Fibroblast of gingiva (primary cell): ENCODE measurements at regions not wholly inside any gene's neighbourhood (a gene's known extent, or its start where the extent isn't known, plus 50 kb on each side); places are given as distances from the start of the nearest gene placed in this dataset.
"Not testable (repeated sequence)": the region's sequence is repeated elsewhere in the genome, so short reads cannot be mapped to it uniquely, and the experiment has no call there.

Experiments
- DNase-seq: peaks from one replicate; pipeline ENCODE4 v3.0.0-alpha.2; 2011; ENCODE audit warnings: low read depth

GRCh38 chr6:4259391-4259790 is 124.0 kb upstream of the ECI2 start:
- no peak for DNase-seq

- DNase-seq, result no peak
These were observed 123.4 kb upstream of the ECI2 start for GRCh38 chr6:4258733-4259132.

- DNase-seq, result no peak
These were observed 121.6 kb upstream of the ECI2 start for GRCh38 chr6:4256969-4257368.

GRCh38 chr6:4253604-4254231 is 118.3 kb upstream of the ECI2 start:
- DNase-seq, result peak; percentile 73

GRCh38 chr6:4252445-4252844 is 117.1 kb upstream of the ECI2 start:
- not testable (repeated sequence) for DNase-seq

- DNase-seq, result no peak
These were observed 115.3 kb upstream of the ECI2 start for GRCh38 chr6:4250645-4251044.

GRCh38 chr6:4243832-4244231 is 108.5 kb upstream of the ECI2 start:
- DNase-seq, result not testable (repeated sequence)

- DNase-seq, result no peak
These were observed 107.9 kb upstream of the ECI2 start for GRCh38 chr6:4243237-4243636.

GRCh38 chr6:4242601-4243000 is 107.2 kb upstream of the ECI2 start:
- no peak for DNase-seq

- DNase-seq, result no peak
These were observed 104.8 kb upstream of the ECI2 start for GRCh38 chr6:4240148-4240547.

GRCh38 chr6:4225161-4225872 is 89.9 kb upstream of the ECI2 start:
- no peak for DNase-seq

- DNase-seq, result no peak
These were observed 88.9 kb upstream of the ECI2 start for GRCh38 chr6:4224067-4224978.

- peak; percentile 31 for DNase-seq
These were observed 85.2 kb upstream of the ECI2 start for GRCh38 chr6:4220558-4220957.

- not testable (repeated sequence) for DNase-seq
These were observed 83.4 kb upstream of the ECI2 start for GRCh38 chr6:4218619-4219317.

GRCh38 chr6:4212588-4212987 is 77.2 kb upstream of the ECI2 start:
- DNase-seq, result peak; percentile 60

GRCh38 chr6:4210629-4211419 is 75.4 kb upstream of the ECI2 start:
- DNase-seq, result peak; percentile 51

- no peak for DNase-seq
These were observed 73.8 kb upstream of the ECI2 start for GRCh38 chr6:4209196-4209595.

- no peak for DNase-seq
These were observed 72.8 kb upstream of the ECI2 start for GRCh38 chr6:4208158-4208557.

GRCh38 chr6:4203642-4204417 is 68.5 kb upstream of the ECI2 start:
- not testable (repeated sequence) for DNase-seq

GRCh38 chr6:4192627-4193026 is 57.3 kb upstream of the ECI2 start:
- DNase-seq, result no peak

GRCh38 chr6:4192173-4192572 is 56.8 kb upstream of the ECI2 start:
- DNase-seq, result no peak
